Thymus (tissue), 11 donors: ENCODE measurements at regions not wholly inside any gene's neighbourhood (a gene's known extent, or its start where the extent isn't known, plus 50 kb on each side); places are given as distances from the start of the nearest gene placed in this dataset.

ENCODE experiments used
- DNase-seq, 9 donors: peaks; one replicate each; pipeline ENCODE4 v3.0.0-alpha.2; 2013; ENCODE audit warnings: low spot score in 9 of 9, low read depth in 6 of 9, missing footprints in 1 of 9
- H3K27ac ChIP-seq, 2 donors: one replicate each; pipeline ENCODE4 v1.5.1; 2013; ENCODE audit warnings: control low read depth in 1 of 2, low read depth in 1 of 2, low read length in 1 of 2, mild to moderate bottlenecking in 1 of 2, moderate library complexity in 1 of 2
- H3K27me3 ChIP-seq, 2 donors: one replicate each; pipeline ENCODE4 v1.5.1; 2013; ENCODE audit warnings: low read length in 1 of 2; ENCODE audit not compliant: control insufficient read depth in 2 of 2, insufficient read depth in 1 of 2
- H3K36me3 ChIP-seq, 2 donors: one replicate each; pipeline ENCODE4 v1.5.1; 2013; ENCODE audit warnings: low read length in 1 of 2, mild to moderate bottlenecking in 1 of 2, moderate library complexity in 1 of 2; ENCODE audit not compliant: control insufficient read depth in 2 of 2, insufficient read depth in 2 of 2
- H3K4me1 ChIP-seq, 2 donors: one replicate each; pipeline ENCODE4 v1.5.1; 2013; ENCODE audit warnings: low read length in 2 of 2; ENCODE audit not compliant: control insufficient read depth in 2 of 2, insufficient read depth in 2 of 2
- H3K4me3 ChIP-seq, 2 donors: one replicate each; pipeline ENCODE4 v1.5.1; 2013; ENCODE audit warnings: low read length in 2 of 2, control low read depth in 1 of 2, mild to moderate bottlenecking in 1 of 2
- H3K9me3 ChIP-seq, 2 donors: one replicate each; pipeline ENCODE4 v1.5.1; 2013; ENCODE audit warnings: low read length in 1 of 2, mild to moderate bottlenecking in 1 of 2; ENCODE audit not compliant: control insufficient read depth in 2 of 2, insufficient read depth in 1 of 2
- WGBS: extraction: QIAGEN DNeasy Blood & Tissue Kit; methylation state at CpG from one replicate; pipeline ENCODE4 v1.1.7; 2013; 5-methylcytosine and 5-hydroxymethylcytosine counted together
- donor health status: healthy.

DNA sequence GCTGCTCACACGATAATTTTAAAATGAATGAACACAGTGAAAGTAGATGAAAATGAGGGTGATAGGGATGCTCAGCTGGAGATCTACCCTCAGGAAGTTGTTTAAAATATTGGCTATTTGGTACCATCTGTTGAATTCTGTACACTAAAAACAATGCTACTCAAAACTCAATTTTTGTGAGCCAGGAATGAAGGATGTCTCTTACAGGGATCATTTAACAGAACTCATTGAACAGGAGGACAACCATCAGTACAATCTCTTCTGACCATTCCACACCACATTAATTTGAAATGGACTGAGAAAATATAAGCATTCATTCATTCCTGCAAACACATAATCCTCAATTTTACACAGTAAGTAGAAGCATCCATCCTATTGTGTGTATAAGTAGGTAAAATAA, 1355.1 kb upstream of the CRIM1 start:
- Histone ChIP-seq H3K9me3 (no peaks in the 10 kb centered on the region), H3K27me3 (no peaks in the 10 kb centered on the region), H3K4me1 (no peaks in the 10 kb centered on the region), H3K4me3 (no peak overlapping the region), H3K27ac (no peak overlapping the region), H3K36me3 (no peaks in the 10 kb centered on the region)
- DNase-seq = no peak
- WGBS = 97% methylated on average over 1 of the region's 1 CpG

DNA sequence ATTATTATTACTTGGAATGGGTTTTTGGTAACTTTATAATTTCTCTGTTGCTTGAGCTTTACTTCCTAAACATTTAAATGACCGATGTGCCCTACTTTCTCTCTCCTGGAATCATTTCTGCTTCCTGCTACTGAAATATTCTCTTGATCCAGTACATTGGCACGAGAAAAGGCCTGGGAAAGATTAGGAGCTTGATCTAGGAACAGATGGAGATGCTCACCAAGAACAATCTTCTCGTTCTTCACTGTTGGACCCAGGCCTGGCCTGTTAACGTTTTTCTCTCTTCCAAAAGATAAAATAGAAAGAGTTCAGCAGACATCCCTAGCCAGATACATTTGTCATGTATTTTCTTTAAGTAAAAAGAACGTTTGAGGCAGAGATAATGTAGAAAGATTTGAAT, 1356.8 kb upstream of the CRIM1 start:
- Histone ChIP-seq H3K4me3 (no peak overlapping the region), H3K27me3 (no peaks in the 10 kb centered on the region), H3K27ac (no peak overlapping the region), H3K9me3 (no peaks in the 10 kb centered on the region), H3K4me1 (no peaks in the 10 kb centered on the region), H3K36me3 (no peaks in the 10 kb centered on the region)
- WGBS = 76% methylated on average over 5 of the region's 5 CpGs
- no peak for DNase-seq

DNA sequence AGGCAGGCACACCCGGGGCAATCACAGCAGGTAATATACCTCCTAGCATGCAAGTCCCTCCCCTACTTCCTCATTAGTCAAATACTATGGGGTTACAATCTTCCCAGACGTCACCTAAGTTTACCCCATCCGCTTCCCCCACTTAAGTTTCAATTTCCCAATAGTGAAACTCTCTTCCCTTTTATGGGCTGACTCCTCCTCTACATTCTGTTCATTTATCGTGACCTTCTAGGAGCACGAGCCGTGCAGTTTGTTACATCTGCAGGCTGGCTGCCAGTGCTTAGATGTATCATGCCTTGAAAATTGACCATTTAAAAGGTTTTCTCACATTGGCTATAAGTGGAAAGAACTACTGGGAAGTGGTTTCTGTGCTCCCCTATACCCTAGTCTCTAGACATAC, 1357.8 kb upstream of the CRIM1 start:
- WGBS = 93% methylated on average over 6 of the region's 6 CpGs
- Histone ChIP-seq H3K27ac (no peak overlapping the region), H3K4me1 (no peaks in the 10 kb centered on the region), H3K9me3 (no peaks in the 10 kb centered on the region), H3K4me3 (no peak overlapping the region), H3K36me3 (no peaks in the 10 kb centered on the region), H3K27me3 (no peaks in the 10 kb centered on the region)
- no peak for DNase-seq

DNA sequence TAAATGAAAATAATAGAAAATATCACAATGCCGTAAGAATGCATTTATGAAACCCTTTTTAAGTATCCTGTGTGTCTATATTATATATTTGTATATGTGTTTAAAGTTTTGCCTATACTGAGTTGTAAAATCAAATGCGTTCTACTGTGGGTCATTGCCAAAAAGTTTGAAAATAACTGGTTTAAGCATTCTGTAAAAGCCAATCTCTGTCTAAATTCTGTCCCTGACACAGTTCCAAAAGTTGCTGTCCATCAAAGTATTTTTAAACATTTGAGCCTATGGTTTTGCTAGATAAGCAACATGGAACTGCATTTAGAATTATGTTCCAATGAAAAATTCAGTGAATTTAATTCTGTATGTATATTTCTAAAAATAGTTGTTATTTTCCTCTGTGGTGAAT, 1360.4 kb upstream of the CRIM1 start:
- Histone ChIP-seq H3K36me3 (no peaks in the 10 kb centered on the region), H3K4me3 (no peak overlapping the region), H3K4me1 (no peaks in the 10 kb centered on the region), H3K9me3 (no peaks in the 10 kb centered on the region), H3K27ac (no peak overlapping the region), H3K27me3 (no peaks in the 10 kb centered on the region)
- no peak for DNase-seq
- 63% methylated on average over 2 of the region's 2 CpGs for WGBS

DNA sequence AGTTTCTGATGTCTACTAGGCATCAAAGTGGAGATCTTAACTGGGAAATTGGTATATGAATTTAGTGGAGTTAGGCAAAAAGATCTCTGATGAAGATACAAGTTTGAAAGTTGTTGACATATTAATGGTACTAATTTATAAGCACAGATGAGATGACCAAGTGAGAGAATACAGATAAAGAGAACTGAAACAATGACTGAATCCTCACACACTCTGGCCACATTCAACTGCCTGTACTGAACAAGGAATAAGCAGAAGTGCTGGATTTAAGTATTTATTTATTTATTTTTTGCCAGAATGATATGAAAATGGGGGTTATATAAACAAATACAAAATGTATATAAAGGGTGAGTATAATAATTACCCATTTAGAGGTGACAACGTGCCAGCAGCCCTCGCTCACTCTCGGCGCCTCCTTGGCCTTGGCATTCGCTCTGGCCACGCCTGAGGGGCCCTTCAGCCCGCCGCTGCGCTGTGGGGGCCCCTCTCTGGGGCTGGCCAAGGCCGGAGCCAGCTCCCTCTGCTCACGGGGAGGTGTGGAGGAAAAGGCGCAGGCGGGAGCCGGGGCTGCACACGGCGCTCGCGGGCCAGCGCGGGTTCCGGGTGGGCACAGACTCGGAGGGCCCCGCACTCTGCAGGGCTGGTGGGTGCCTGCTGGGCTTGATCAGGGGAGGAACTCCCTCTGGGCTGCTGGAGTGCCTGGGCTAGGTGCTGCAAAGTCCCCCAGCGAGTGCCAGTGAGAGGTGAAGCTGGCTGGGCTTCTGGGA, 1363.9 kb upstream of the CRIM1 start:
- no peak for DNase-seq
- Histone ChIP-seq H3K4me1 (no peaks in the 10 kb centered on the region), H3K4me3 (no peak overlapping the region), H3K9me3 (no peaks in the 10 kb centered on the region), H3K27ac (no peak overlapping the region), H3K27me3 (no peaks in the 10 kb centered on the region), H3K36me3 (no peaks in the 10 kb centered on the region)
- WGBS = 97% methylated on average over 24 of the region's 24 CpGs

DNA sequence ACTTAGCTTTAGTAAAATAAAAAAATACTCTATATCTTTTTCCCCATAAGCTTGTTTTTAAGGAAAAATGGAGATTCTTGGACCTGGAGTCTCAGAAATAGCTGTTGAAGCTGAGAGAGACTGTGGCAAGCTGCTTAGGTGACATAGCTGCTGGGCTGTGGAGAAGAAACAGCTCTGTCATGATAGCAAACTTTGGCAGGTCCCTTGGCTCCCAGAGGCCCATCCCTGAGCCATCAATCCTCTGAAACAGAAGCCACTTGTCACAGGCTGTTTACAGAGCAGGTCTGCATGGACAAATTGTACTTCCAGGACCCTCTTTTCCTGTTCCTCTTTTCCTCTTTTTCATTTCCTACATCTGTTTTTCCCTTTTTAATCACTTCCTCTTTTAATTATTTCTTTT, 1370.1 kb upstream of the CRIM1 start:
- H3K4me1 ChIP-seq = no peaks in the 10 kb centered on the region
- no peak overlapping the region for H3K4me3 ChIP-seq
- no peak for DNase-seq
- no peaks in the 10 kb centered on the region for H3K27me3 ChIP-seq
- no peaks in the 10 kb centered on the region for H3K36me3 ChIP-seq
- H3K27ac ChIP-seq = no peak overlapping the region
- no peaks in the 10 kb centered on the region for H3K9me3 ChIP-seq

DNA sequence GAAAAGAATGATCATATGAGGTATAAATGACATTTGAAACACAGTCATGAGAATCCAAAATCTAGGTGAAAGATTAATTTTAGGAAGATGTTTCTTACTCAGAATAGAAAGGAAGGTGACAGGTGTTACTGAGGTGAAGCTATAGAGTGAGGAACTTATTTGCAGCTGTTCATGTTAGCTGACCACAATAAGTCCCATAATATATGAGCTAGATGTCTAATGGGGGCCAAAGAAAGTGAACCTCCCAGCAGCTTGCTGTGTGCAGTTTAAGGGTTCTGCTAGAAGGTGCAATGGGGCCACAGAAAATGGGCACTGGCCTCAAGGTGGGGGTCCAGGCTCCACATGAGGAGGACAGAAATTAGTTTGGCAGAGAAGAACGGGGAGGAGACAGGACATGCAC, 1374.9 kb upstream of the CRIM1 start:
- 92% methylated on average over 1 of the region's 1 CpG for WGBS
- no peak for DNase-seq
- H3K27me3 ChIP-seq = no peaks in the 10 kb centered on the region
- no peaks in the 10 kb centered on the region for H3K4me1 ChIP-seq
- no peak overlapping the region for H3K27ac ChIP-seq
- H3K4me3 ChIP-seq = no peak overlapping the region
- H3K36me3 ChIP-seq = no peaks in the 10 kb centered on the region
- no peaks in the 10 kb centered on the region for H3K9me3 ChIP-seq

DNA sequence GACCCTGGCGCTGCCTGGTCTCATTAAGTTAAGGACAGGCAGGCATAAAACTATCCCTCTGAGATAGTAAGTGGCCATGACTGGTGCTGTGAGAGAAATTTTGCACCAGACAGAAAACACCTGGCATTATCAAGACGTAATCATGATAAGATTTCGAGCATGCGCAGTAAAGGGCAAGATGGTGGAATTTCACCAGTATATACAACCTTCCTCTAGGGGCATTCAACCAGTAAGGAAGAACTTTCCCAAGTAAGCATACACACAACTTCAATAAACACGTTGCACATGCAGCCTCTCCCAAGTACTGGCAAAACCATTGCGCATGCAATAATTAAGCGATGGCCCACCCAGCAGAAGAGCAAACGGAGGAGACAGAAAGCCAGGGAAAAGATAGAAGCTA, 1376.4 kb upstream of the CRIM1 start:
- Histone ChIP-seq H3K36me3 (no peaks in the 10 kb centered on the region), H3K27me3 (no peaks in the 10 kb centered on the region), H3K4me1 (no peaks in the 10 kb centered on the region), H3K9me3 (no peaks in the 10 kb centered on the region), H3K27ac (no peak overlapping the region), H3K4me3 (no peak overlapping the region)
- DNase-seq = no peak
- 89% methylated on average over 8 of the region's 8 CpGs for WGBS

DNA sequence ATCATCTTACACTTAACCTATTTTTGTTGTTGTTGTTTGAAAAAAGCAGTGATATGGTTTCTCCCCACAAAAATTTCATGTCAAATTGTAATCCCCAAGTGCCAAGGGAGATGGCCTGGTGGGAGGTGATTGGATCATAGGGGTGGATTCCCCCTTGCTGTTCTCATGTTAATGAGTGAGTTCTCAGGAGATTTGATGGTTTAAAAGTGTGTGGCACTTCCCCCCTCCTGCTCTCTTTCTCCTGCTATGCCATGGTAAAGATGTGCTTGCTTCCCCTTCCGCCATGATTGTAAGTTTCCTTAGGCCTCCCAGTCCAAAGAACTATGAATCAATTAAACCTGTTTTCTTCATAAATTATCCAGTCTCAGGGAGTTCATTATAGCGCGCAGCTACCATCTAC, 1362.7 kb upstream of the FAM98A start:
- Histone ChIP-seq H3K27me3 (no peaks in the 10 kb centered on the region), H3K4me3 (no peak overlapping the region), H3K27ac (no peak overlapping the region), H3K36me3 (no peaks in the 10 kb centered on the region), H3K9me3 (no peaks in the 10 kb centered on the region), H3K4me1 (no peaks in the 10 kb centered on the region)
- 97% methylated on average over 3 of the region's 3 CpGs for WGBS
- no peak for DNase-seq

DNA sequence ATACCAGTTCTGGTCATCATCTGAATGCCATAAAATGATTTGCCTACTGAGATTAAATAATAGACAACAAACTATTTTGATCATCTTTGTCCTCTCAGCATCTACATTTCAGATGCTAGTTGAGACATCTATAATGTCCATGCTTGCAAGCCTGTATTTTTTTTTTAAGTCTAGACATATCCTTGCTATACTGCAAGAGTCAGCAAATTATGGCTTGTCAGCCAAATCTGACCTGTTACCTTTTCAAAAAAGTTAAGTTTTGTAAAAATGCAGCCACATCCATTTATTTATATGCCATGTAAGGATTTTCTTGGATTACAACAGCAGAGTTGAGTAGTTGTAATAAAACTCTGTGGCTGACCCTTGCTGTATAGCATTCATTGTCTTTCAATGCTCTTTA, 1355.7 kb upstream of the FAM98A start:
- DNase-seq = no peak
- no peak overlapping the region for H3K4me3 ChIP-seq
- no peak overlapping the region for H3K27ac ChIP-seq
- no peaks in the 10 kb centered on the region for H3K36me3 ChIP-seq
- H3K27me3 ChIP-seq = no peaks in the 10 kb centered on the region
- H3K9me3 ChIP-seq = no peaks in the 10 kb centered on the region
- H3K4me1 ChIP-seq = no peaks in the 10 kb centered on the region
